ENCODE measurements at regions not wholly inside any gene's neighbourhood (a gene's known extent, or its start where the extent isn't known, plus 50 kb on each side); places are given as distances from the start of the nearest gene placed in this dataset.

DNA sequence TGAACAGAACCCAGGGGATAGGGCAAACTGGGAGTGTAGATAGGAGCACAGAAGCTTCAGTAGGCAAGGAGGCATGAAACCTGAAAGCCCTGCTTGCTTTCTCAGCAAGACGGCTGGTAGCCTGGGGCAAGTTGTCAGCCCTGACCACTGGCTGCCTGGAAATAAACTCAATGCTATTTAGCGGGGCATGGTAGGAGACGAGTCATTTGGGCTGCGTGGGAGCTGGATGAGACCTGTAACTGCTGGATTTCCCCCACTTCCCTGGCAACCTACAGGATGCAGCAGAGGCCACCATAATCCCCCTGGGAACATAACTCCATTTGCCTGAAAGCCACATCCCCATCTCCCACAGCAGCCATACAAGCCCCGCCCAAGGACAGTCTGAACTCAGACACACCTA lies 332.6 kb upstream of the TBX18 start:
- Histone ChIP-seq H3K4me1 (ENCODE audit: insufficient read depth) (no peaks in the 10 kb centered on the region), H3K27me3 (no peaks in the 10 kb centered on the region), H3K36me3 (no peaks in the 10 kb centered on the region), H3K27ac (no peak overlapping the region), H3K9me3 (no peaks in the 10 kb centered on the region), H3K4me3 (no peak overlapping the region)
- TF ChIP-seq POLR2A (IDR thresholded peaks at IDR 0.05) (no peak), CTCF (IDR thresholded peaks at IDR 0.05) (no peak), EP300 (IDR thresholded peaks at IDR 0.05) (no peak)
- intact Hi-C loops (cut with DNase I), result no loop called here
- DNase-seq, result no peak
- WGBS, 3 donors, result 82 to 87% (median 84%) methylated on average over 5 of the region's 5 CpGs

DNA sequence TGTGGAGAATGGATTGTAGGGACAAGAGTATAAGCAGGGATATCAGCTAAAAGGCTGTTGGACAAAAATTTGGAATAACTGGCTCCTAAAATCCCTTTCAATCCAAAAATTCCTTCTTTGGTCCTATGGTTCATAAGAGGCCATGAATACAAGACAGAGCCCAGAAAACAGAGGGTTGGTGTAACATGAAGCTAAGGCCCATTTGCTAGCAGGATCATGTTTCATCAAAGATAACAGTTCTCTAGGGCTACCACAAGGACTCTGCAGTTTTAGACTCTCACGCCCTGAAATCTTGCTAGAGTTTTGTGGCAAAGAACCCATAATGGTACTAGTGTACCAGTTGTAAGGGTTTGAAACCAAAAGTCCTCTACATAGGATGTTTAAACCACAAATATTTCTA lies 327.8 kb upstream of the TBX18 start:
- H3K27ac ChIP-seq, result no peak overlapping the region
- no peaks in the 10 kb centered on the region for H3K27me3 ChIP-seq
- TF ChIP-seq EP300 (IDR thresholded peaks at IDR 0.05), result no peak
- no peak for TF ChIP-seq POLR2A (IDR thresholded peaks at IDR 0.05)
- WGBS, 3 donors, result 36 to 56% (median 51%) methylated on average over 1 of the region's 1 CpG
- no peaks in the 10 kb centered on the region for H3K36me3 ChIP-seq
- intact Hi-C loops (cut with DNase I), result no loop called here
- H3K9me3 ChIP-seq, result no peaks in the 10 kb centered on the region
- no peak for DNase-seq
- H3K4me1 ChIP-seq (ENCODE audit: insufficient read depth), result no peaks in the 10 kb centered on the region
- H3K4me3 ChIP-seq, result no peak overlapping the region

DNA sequence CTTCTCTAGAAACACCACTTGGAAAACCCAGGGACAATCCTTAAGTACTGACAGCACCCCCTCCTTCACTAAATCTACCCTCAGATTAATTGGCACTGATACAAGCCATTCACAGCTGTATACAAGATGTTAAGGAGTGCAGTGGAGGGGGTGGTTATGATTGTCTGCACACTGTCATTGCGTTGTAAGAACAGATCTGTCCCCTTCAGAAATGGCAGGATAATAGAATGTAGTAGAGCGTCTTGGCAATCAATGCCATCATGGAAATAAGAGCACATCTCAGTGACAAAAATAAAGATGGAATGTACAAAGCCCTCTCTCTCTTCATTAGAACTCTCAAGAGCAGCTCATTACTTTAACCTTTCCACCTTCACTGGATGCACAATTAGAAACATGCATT lies 324.9 kb upstream of the TBX18 start:
- H3K27ac ChIP-seq, result no peak overlapping the region

DNA sequence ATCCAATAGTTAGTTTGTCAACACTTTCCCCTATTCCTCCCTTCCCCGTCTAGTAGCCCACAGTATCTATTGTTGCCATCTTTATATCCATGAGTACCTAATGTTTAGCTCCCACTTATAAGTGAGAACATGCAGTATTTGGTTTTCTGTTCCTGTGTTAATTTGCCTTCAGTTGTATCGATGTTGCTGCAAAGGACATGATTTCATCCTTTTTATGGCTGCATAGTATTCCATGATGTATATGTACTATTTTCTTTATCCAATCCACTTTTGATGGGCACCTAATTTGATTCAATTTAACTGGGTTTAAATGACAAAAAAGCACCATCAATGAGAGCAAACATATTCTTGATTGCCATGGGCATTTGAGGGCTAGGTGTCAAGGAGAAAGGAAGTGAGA lies 321.5 kb upstream of the TBX18 start:
- TF ChIP-seq EP300 (IDR thresholded peaks at IDR 0.05) (no peak), CTCF (IDR thresholded peaks at IDR 0.05) (no peak), POLR2A (IDR thresholded peaks at IDR 0.05) (no peak)
- no peaks in the 10 kb centered on the region for H3K9me3 ChIP-seq
- intact Hi-C loops (cut with DNase I), result no loop called here
- no peak overlapping the region for H3K4me3 ChIP-seq
- no peak for DNase-seq
- no peaks in the 10 kb centered on the region for H3K27me3 ChIP-seq
- WGBS, 3 donors, result 83 to 99% (median 91%) methylated on average over 2 of the region's 2 CpGs
- H3K27ac ChIP-seq, result no peak overlapping the region
- no peaks in the 10 kb centered on the region for H3K4me1 ChIP-seq (ENCODE audit: insufficient read depth)
- H3K36me3 ChIP-seq, result no peaks in the 10 kb centered on the region

More for the DNA sequence above, 324.9 kb upstream of the TBX18 start:
- DNase-seq, result no peak
- 87 to 90% (median 88%) methylated on average over 2 of the region's 2 CpGs for WGBS, 3 donors
- intact Hi-C loops (cut with DNase I), result no loop called here
- H3K27me3 ChIP-seq, result no peaks in the 10 kb centered on the region
- H3K4me3 ChIP-seq, result no peak overlapping the region
- no peaks in the 10 kb centered on the region for H3K36me3 ChIP-seq
- H3K4me1 ChIP-seq (ENCODE audit: insufficient read depth), result no peaks in the 10 kb centered on the region
- H3K9me3 ChIP-seq, result no peaks in the 10 kb centered on the region
- TF ChIP-seq EP300 (IDR thresholded peaks at IDR 0.05) (no peak), POLR2A (IDR thresholded peaks at IDR 0.05) (no peak), CTCF (IDR thresholded peaks at IDR 0.05) (no peak)

DNA sequence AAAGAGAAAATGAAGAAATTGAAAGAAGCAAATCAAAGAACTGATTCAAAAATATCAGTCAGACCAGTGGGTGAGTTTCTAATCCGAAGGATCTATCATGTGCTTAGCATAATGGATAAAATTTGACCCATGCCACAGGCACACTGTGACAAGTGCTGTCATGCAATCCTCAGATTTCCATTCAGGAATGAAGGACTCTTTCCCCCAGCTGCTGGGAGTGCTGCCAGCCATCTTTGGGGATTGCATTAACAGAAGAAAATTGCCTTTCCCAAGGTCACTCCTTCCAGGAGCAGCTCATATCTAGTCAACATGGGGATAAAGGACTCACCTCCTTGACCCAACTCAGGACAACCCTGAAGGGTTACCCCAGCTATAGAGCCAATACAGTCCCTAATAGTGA lies 316.7 kb upstream of the TBX18 start:
- intact Hi-C loops (cut with DNase I), result no loop called here
- Histone ChIP-seq H3K27ac (no peak overlapping the region), H3K4me3 (no peak overlapping the region), H3K9me3 (no peaks in the 10 kb centered on the region), H3K27me3 (no peaks in the 10 kb centered on the region), H3K4me1 (ENCODE audit: insufficient read depth) (no peaks in the 10 kb centered on the region), H3K36me3 (no peaks in the 10 kb centered on the region)
- DNase-seq, result no peak
- no peak for TF ChIP-seq EP300 (IDR thresholded peaks at IDR 0.05)
- no peak for TF ChIP-seq CTCF (IDR thresholded peaks at IDR 0.05)
- no peak for TF ChIP-seq POLR2A (IDR thresholded peaks at IDR 0.05)
- WGBS, 3 donors, result 71 to 84% (median 80%) methylated on average over 1 of the region's 1 CpG

All from ovary (tissue), 7 donors.